Stomach (tissue), 8 donors: ENCODE measurements at regions not wholly inside any gene's neighbourhood (a gene's known extent, or its start where the extent isn't known, plus 50 kb on each side); places are given as distances from the start of the nearest gene placed in this dataset.
A peak's percentile ranks its signal among the peaks of the same experiment; 100 is the strongest.

Experiments used
- DNase-seq, 2 donors: peaks; one replicate each; pipeline versions ENCODE4 v3.0.0 to v3.0.0-alpha.2; 2013 to 2019
- H3K27ac ChIP-seq, 5 donors: fragments of 200-600 bp in 4 of 5; sonication (generic) in 4 of 5; one replicate each; pipeline ENCODE4 v1.5.1; 2013 to 2019; ENCODE audit warnings: mild to moderate bottlenecking in 1 of 5, moderate library complexity in 1 of 5
- H3K27me3 ChIP-seq, 3 donors: fragments of 200-600 bp; sonication (generic); one replicate each; pipeline ENCODE4 v1.5.1; 2017 to 2019; ENCODE audit warnings: mixed run types in 1 of 3
- H3K36me3 ChIP-seq, 4 donors: fragments of 200-600 bp; sonication (generic); 1 replicate in 3 of 4; 2 replicates in 1 of 4; pipeline ENCODE4 v1.5.1; 2016 to 2019
- H3K4me1 ChIP-seq, 4 donors: fragments of 200-600 bp; sonication (generic); one replicate each; pipeline ENCODE4 v1.5.1; 2016 to 2019
- H3K4me3 ChIP-seq, 4 donors: fragments of 200-600 bp; sonication (generic) in 3 of 4; one replicate each; pipeline ENCODE4 v1.5.1; 2016 to 2019; ENCODE audit warnings: mild to moderate bottlenecking in 1 of 4
- H3K9me3 ChIP-seq, 4 donors: fragments of 200-600 bp; sonication (generic); one replicate each; pipeline ENCODE4 v1.5.1; 2016 to 2019
- EP300 ChIP-seq: sonication (generic); formaldehyde crosslinking; IDR thresholded peaks from one replicate; pipeline ENCODE4 v1.6.1; 2017; ENCODE audit warnings: antibody characterized with exemption
- POLR2A ChIP-seq, 4 donors: fragments of 450-650 bp; IDR thresholded peaks; one replicate each; pipeline ENCODE4 v1.6.1; 2016; ENCODE audit warnings: antibody characterized with exemption in 4 of 4, control low read depth in 2 of 4, mild to moderate bottlenecking in 1 of 4, moderate library complexity in 1 of 4
- POLR2AphosphoS5 ChIP-seq, 3 donors: sonication (generic); formaldehyde crosslinking; IDR thresholded peaks; one replicate each; pipeline ENCODE4 v1.6.1; 2016; ENCODE audit warnings: antibody characterized with exemption in 3 of 3
- WGBS, 5 donors: extraction: QIAGEN DNeasy Blood & Tissue Kit in 3 of 5; methylation state at CpG; one replicate each; pipeline versions ENCODE4 v1.1.5 to v1.1.7; 2013 to 2018; 5-methylcytosine and 5-hydroxymethylcytosine counted together
- intact Hi-C: fragments of 100-400 bp; cut with DNase I; formaldehyde crosslinking; loops from one replicate; pipeline ENCODE4 v1.15.1; 2023; ENCODE audit warnings: low total_unique reads
- TF ChIP-seq, protein P1 (sequence below), 7 experiments: fragments of 450-650 bp in 4 of 7; fragments of 200-600 bp in 3 of 7; sonication (generic) in 3 of 7; IDR thresholded peaks; one replicate each; pipeline ENCODE4 v1.5.1; 2016 to 2019; ENCODE audit warnings: antibody characterized with exemption in 7 of 7, control low read depth in 2 of 7, mild to moderate bottlenecking in 1 of 7
- donor health status: healthy with polysubstance abuse.
- donor health status: Bipolar disorder and iron deficiency.
- donor health status: healthy.

DNA sequence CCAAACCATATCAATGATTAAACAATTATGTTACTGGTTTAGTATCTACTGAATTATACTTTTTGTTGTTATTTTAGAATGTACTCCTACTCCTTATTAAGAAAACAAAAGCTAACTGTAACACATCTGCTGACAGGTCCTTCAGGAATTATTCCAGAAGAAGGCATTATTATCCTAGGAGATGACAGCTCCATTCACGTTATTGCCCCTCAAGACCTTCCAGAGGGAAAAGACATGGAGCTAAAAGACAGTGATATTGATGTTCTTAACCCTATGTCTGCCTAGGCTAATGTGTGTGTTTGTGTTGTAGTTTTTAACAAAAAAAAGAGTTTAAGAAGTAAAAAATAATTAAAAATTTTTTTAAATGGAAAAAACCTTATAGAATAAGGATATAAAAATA, 206.8 kb upstream of the KLHL4 start:
- 44 to 65% (median 52%) methylated on average over 1 of the region's 1 CpG for WGBS, 5 donors
- Histone ChIP-seq H3K36me3 (no peaks in the 10 kb centered on the region), H3K27me3 (no peaks in the 10 kb centered on the region), H3K9me3 (no peaks in the 10 kb centered on the region), H3K4me1 (no peaks in the 10 kb centered on the region), H3K4me3 (no peak overlapping the region), H3K27ac (no peak overlapping the region)
- no peak for TF ChIP-seq POLR2A (IDR thresholded peaks at IDR 0.05)
- TF ChIP-seq EP300, result no peak
- DNase-seq, result no peak
- intact Hi-C loops, result no loop called here

DNA sequence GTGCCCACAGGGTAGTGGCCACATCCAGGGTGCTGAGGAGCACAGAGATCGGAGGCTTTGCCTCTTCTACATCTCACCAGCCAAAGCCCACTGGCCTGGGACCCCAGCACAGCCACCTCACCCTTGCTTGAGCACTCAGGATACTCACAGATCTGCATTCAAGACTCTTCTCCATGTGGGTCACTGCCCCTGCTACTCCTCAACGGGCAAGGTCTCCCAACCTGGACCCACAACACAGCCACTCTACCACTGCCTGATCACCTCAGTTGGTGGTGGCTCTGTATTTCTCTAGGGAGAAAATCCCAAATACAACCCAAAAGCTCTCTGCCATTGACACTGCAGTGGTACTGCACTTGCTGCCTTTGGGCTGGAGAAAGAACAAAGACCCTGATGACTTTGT, 190.3 kb upstream of the KLHL4 start:
- no peak for TF ChIP-seq EP300
- TF ChIP-seq, protein P1, sequence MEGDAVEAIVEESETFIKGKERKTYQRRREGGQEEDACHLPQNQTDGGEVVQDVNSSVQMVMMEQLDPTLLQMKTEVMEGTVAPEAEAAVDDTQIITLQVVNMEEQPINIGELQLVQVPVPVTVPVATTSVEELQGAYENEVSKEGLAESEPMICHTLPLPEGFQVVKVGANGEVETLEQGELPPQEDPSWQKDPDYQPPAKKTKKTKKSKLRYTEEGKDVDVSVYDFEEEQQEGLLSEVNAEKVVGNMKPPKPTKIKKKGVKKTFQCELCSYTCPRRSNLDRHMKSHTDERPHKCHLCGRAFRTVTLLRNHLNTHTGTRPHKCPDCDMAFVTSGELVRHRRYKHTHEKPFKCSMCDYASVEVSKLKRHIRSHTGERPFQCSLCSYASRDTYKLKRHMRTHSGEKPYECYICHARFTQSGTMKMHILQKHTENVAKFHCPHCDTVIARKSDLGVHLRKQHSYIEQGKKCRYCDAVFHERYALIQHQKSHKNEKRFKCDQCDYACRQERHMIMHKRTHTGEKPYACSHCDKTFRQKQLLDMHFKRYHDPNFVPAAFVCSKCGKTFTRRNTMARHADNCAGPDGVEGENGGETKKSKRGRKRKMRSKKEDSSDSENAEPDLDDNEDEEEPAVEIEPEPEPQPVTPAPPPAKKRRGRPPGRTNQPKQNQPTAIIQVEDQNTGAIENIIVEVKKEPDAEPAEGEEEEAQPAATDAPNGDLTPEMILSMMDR (IDR thresholded peaks at IDR 0.05), result no peak
- TF ChIP-seq POLR2AphosphoS5 (IDR thresholded peaks at IDR 0.05), result no peak
- TF ChIP-seq POLR2A (IDR thresholded peaks at IDR 0.05), result no peak
- H3K27ac ChIP-seq, result no peak overlapping the region
- peaks cover 0 to 8% (median 0%) of the 10 kb centered on the region in 4 donors for H3K9me3 ChIP-seq
- H3K4me1 ChIP-seq, result no peaks in the 10 kb centered on the region
- H3K36me3 ChIP-seq, result no peaks in the 10 kb centered on the region
- no peak for DNase-seq
- H3K4me3 ChIP-seq, result no peak overlapping the region
- no peaks in the 10 kb centered on the region for H3K27me3 ChIP-seq
- intact Hi-C loops, result no loop called here
- WGBS, 5 donors, result 45 to 94% (median 86%) methylated on average over 1 to 2 of the region's 2 CpGs

DNA sequence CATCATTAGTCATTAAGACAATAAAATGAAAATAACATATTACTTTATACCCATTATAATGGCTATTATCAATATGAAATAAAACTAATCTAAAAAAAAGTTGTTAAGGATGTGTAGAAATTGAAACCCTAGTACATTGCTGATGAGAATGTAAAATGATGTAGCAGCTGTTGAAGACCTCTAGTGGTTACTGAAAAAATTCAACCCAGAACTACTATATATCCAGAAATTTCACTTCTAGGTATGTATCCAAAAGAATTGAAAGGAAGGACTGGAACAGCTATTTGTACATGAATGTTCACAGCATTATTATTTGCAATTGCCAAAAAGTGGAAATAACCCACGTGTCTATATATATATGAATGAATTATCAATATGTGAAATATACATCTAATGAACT, 180.3 kb upstream of the KLHL4 start:
- no peak for DNase-seq
- Histone ChIP-seq H3K4me3 (no peak overlapping the region), H3K27ac (no peak overlapping the region), H3K27me3 (no peaks in the 10 kb centered on the region), H3K36me3 (no peaks in the 10 kb centered on the region), H3K4me1 (no peaks in the 10 kb centered on the region), H3K9me3 (no peaks in the 10 kb centered on the region)
- 20 to 79% (median 27%) methylated on average over 1 of the region's 1 CpG for WGBS, 5 donors
- no peak for TF ChIP-seq EP300
- TF ChIP-seq, protein P1 (IDR thresholded peaks at IDR 0.05), result no peak
- TF ChIP-seq POLR2AphosphoS5 (IDR thresholded peaks at IDR 0.05), result no peak
- TF ChIP-seq POLR2A (IDR thresholded peaks at IDR 0.05), result no peak
- intact Hi-C loops, result no loop called here

DNA sequence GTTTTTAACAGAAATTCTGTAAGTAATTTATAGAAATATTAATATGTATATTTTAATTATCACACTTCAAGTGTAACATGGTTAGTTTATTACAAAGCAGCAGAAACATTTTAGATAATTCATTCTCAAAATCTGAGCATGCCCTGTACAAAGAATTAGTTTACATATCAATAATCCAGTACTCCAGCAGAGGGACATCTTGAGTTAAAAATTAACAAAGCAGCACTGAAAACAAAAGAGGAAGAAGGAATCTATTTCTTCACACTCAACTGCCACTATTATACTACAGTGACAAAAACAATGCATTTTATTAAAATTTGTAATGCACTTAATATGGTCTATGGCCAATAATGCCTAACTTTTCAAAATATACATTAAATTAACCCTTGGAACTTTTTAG, 179.1 kb upstream of the KLHL4 start:
- TF ChIP-seq EP300 (no peak), POLR2AphosphoS5 (IDR thresholded peaks at IDR 0.05) (no peak), POLR2A (IDR thresholded peaks at IDR 0.05) (no peak)
- TF ChIP-seq, protein P1 (IDR thresholded peaks at IDR 0.05), result no peak

DNA sequence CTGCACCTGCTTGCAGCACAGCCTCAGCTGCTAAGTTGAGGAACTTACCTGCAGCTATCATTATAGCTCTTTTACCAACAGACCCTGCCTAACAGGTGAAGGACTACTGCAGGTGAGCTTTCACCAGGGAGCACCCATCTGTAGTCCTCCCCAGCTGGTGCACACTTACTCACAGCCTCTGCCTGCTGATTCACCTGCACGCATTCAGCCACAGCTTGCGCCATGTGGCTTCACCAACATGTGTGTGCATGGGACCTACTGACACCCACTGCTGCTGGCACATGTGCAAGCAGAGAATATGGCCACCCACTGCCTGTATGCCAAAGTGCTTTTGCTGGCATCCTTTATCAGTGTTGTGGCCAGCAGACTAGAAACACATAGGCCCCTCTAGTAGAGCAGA, 146.7 kb upstream of the KLHL4 start:
- intact Hi-C loops, result no loop called here
- no peak for DNase-seq
- WGBS, 5 donors, result 59 to 94% (median 89%) methylated on average over 2 of the region's 2 CpGs; no CpG with 5 or more reads in 1 of the 5 donors

More for the DNA sequence above, 179.1 kb upstream of the KLHL4 start:
- Histone ChIP-seq H3K9me3 (no peaks in the 10 kb centered on the region), H3K27ac (no peak overlapping the region), H3K36me3 (no peaks in the 10 kb centered on the region), H3K4me1 (no peaks in the 10 kb centered on the region), H3K4me3 (no peak overlapping the region), H3K27me3 (no peaks in the 10 kb centered on the region)
- intact Hi-C loops, result no loop called here
- peak in 1 of 2 donors; percentile 28 for DNase-seq

More for the DNA sequence above, 146.7 kb upstream of the KLHL4 start:
- Histone ChIP-seq H3K36me3 (no peaks in the 10 kb centered on the region), H3K4me1 (no peaks in the 10 kb centered on the region), H3K9me3 (no peaks in the 10 kb centered on the region), H3K27ac (no peak overlapping the region), H3K27me3 (no peaks in the 10 kb centered on the region), H3K4me3 (no peak overlapping the region)
- no peak for TF ChIP-seq POLR2A (IDR thresholded peaks at IDR 0.05)
- no peak for TF ChIP-seq POLR2AphosphoS5 (IDR thresholded peaks at IDR 0.05)
- TF ChIP-seq, protein P1 (IDR thresholded peaks at IDR 0.05), result no peak
- no peak for TF ChIP-seq EP300
